Mesendoderm (in vitro differentiated cells): ENCODE measurements at regions not wholly inside any gene's neighbourhood (a gene's known extent, or its start where the extent isn't known, plus 50 kb on each side); places are given as distances from the start of the nearest gene placed in this dataset. TPM values are rescaled to one million over a fixed set of nuclear protein-coding genes. Genes with fewer than 3 reads are reported as not detected.

ENCODE experiments used
- DNase-seq: peaks from one replicate; pipeline ENCODE4 v3.0.0; 2013
- H2AK5ac ChIP-seq: 2 replicates; pipeline ENCODE4 v1.6.1; 2013; ENCODE audit warnings: low read length, inconsistent platforms
- H2BK120ac ChIP-seq: 2 replicates; pipeline ENCODE4 v1.6.1; 2013; ENCODE audit warnings: low read depth, mild to moderate bottlenecking, low read length, moderate library complexity, mixed read lengths
- H2BK15ac ChIP-seq: replicated peaks from 2 replicates; pipeline ENCODE4 v1.6.1; 2013; ENCODE audit warnings: low read depth, mild to moderate bottlenecking, moderate library complexity
- H2BK5ac ChIP-seq: 2 replicates; pipeline ENCODE4 v1.6.1; 2013; ENCODE audit warnings: low read length, inconsistent platforms
- H3K18ac ChIP-seq: 2 replicates; pipeline ENCODE4 v1.6.1; 2013; ENCODE audit warnings: mild to moderate bottlenecking, low read length, mixed read lengths
- H3K23ac ChIP-seq: one replicate; pipeline ENCODE4 v1.6.1; 2013; ENCODE audit warnings: low read length
- H3K27ac ChIP-seq: 2 replicates; pipeline ENCODE4 v1.5.1; 2013; ENCODE audit warnings: low read depth, mild to moderate bottlenecking, inconsistent platforms, low read length, moderate library complexity
- H3K27me3 ChIP-seq: 2 replicates; pipeline ENCODE4 v1.6.1; 2013; ENCODE audit warnings: low read length, control low read depth, mild to moderate bottlenecking, inconsistent platforms; ENCODE audit not compliant: insufficient read depth, poor library complexity
- H3K36me3 ChIP-seq: 2 replicates; pipeline ENCODE4 v1.6.1; 2013; ENCODE audit warnings: low read length, inconsistent platforms; ENCODE audit not compliant: control insufficient read depth, insufficient read depth
- H3K4ac ChIP-seq: one replicate; pipeline ENCODE4 v1.6.1; 2013; ENCODE audit warnings: low read depth, mild to moderate bottlenecking, low read length, moderate library complexity
- H3K4me1 ChIP-seq: 2 replicates; pipeline ENCODE4 v1.6.1; 2013; ENCODE audit warnings: low read depth, low read length, inconsistent platforms; ENCODE audit not compliant: control insufficient read depth
- H3K4me2 ChIP-seq: 2 replicates; pipeline ENCODE4 v1.6.1; 2013; ENCODE audit warnings: low read length
- H3K4me3 ChIP-seq: 2 replicates; pipeline ENCODE4 v1.5.1; 2013; ENCODE audit warnings: mild to moderate bottlenecking, low read length
- H3K56ac ChIP-seq: one replicate; pipeline ENCODE4 v1.6.1; 2013; ENCODE audit warnings: low read length
- H3K79me1 ChIP-seq: 2 replicates; pipeline ENCODE4 v1.6.1; 2013; ENCODE audit warnings: low read length, inconsistent platforms
- H3K79me2 ChIP-seq: 2 replicates; pipeline ENCODE4 v1.6.1; 2013; ENCODE audit warnings: mild to moderate bottlenecking, low read length; ENCODE audit not compliant: control insufficient read depth, insufficient read depth
- H3K9ac ChIP-seq: 2 replicates; pipeline ENCODE4 v1.6.1; 2013; ENCODE audit warnings: low read length, inconsistent platforms
- H4K5ac ChIP-seq: one replicate; pipeline ENCODE4 v1.6.1; 2013; ENCODE audit warnings: low read length
- H4K8ac ChIP-seq: one replicate; pipeline ENCODE4 v1.6.1; 2013; ENCODE audit warnings: low read depth, mild to moderate bottlenecking, control low read depth, low read length, moderate library complexity
- WGBS: extraction: QIAGEN DNeasy Blood & Tissue Kit; methylation state at CpG from one replicate; pipeline ENCODE4 v1.1.7; 2013; ENCODE audit warnings: low lambda C conversion rate, missing lambda C conversion rate; ENCODE audit not compliant: insufficient coverage; ENCODE audit errors: extremely low coverage; 5-methylcytosine and 5-hydroxymethylcytosine counted together
- small RNA-seq: library from polyadenylated mRNA; stranded (forward); fragments of <200 nt; extraction: miRNeasy Mini kit (QIAGEN cat#:217004); gene quantifications from one replicate; pipeline ENCODE3, GENCODE V24; 2013; ENCODE audit not compliant: insufficient read depth

DNA sequence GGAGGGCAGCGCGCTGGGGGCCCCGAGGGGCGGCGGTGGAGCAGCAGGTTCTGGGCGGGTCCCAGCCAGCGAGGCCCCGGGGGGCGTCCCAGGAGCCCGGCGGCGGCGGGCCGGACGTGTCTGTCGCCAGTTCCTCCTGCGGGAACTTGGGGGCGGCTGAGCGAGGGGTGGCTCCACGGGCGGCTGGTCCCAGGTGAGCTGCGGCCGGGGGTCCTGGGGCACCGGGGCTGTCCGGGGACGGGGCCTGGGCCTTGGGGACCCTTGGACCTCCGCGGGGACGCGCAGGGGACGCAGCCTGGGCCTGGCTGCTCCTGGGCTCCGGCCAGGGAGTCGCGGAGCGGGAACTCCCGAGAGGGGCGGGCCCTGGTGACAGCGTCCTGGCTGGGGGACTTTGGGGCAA lies 54.2 kb upstream of the ZNF267 start:
- Histone ChIP-seq H3K79me1 (no peaks in the 10 kb centered on the region), H2BK15ac (no peak overlapping the region), H3K79me2 (no peaks in the 10 kb centered on the region), H2BK5ac (no peak overlapping the region), H4K8ac (no peak overlapping the region), H3K56ac (no peak overlapping the region), H3K4me1 (no peaks in the 10 kb centered on the region), H3K9ac (no peak overlapping the region), H4K5ac (no peak overlapping the region), H2BK120ac (no peak overlapping the region), H3K27ac (no peak overlapping the region), H3K23ac (no peak overlapping the region), H3K4ac (no peak overlapping the region), H3K4me3 (no peak overlapping the region), H3K18ac (no peak overlapping the region), H3K4me2 (no peak overlapping the region), H3K36me3 (no peaks in the 10 kb centered on the region), H3K27me3 (no peaks in the 10 kb centered on the region), H2AK5ac (no peak overlapping the region)
- no peak for DNase-seq
- no CpG with 5 or more reads among the region's 38 CpGs for WGBS

DNA sequence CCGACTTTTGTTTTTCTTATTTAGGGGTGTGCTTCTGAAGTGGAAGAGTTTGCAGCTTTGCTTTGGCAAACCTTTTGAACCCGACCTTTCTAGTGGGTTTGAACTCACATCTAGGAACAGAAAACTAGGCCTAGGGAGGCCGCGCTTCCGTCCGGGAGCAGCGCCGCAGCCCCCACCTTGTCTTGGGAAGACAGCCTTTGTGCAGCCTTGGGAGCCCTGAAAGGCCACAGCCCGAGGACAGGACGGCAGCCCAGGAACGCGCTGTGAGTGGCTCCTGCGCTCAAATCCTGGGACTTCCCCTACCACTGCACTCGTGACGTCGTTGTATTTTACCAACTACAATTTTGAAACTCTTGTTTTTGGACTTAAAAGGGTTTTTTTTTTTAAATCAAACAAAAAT lies 53.7 kb upstream of the ZNF267 start:
- Histone ChIP-seq H3K4me2 (no peak overlapping the region), H3K4ac (no peak overlapping the region), H3K9ac (no peak overlapping the region), H3K4me1 (no peaks in the 10 kb centered on the region), H3K36me3 (no peaks in the 10 kb centered on the region), H3K56ac (no peak overlapping the region), H3K79me1 (no peaks in the 10 kb centered on the region), H2BK120ac (no peak overlapping the region), H2BK5ac (no peak overlapping the region), H3K27me3 (no peaks in the 10 kb centered on the region), H3K23ac (no peak overlapping the region), H4K8ac (no peak overlapping the region), H3K18ac (no peak overlapping the region), H3K79me2 (no peaks in the 10 kb centered on the region), H2BK15ac (no peak overlapping the region), H3K4me3 (no peak overlapping the region), H3K27ac (no peak overlapping the region), H4K5ac (no peak overlapping the region), H2AK5ac (no peak overlapping the region)
- no peak for DNase-seq
- no CpG with 5 or more reads among the region's 16 CpGs for WGBS

Small RNAs in the stretch of these regions (small RNA-seq; reads per million reads assigned to genes)
- gene AC074050.1: not detected
